K562 (cell line): ENCODE measurements at regions not wholly inside any gene's neighbourhood (a gene's known extent, or its start where the extent isn't known, plus 50 kb on each side); places are given as distances from the start of the nearest gene placed in this dataset.

Experiments used
- ARNT ChIP-seq, 2 experiments: fragments of 450-650 bp; IDR thresholded peaks; 2 replicates each; pipeline ENCODE4 v1.6.1; 2016; ENCODE audit warnings: mild to moderate bottlenecking in 1 of 2
- CCNT2 ChIP-seq: IDR thresholded peaks from 2 replicates; pipeline ENCODE4 v1.6.1; 2011; ENCODE audit warnings: borderline replicate concordance, low read depth, mild to moderate bottlenecking, moderate library complexity, mixed read lengths, low read length; ENCODE audit not compliant: insufficient read length; ENCODE audit errors: extremely low read depth
- CSDE1 ChIP-seq, 2 experiments: fragments of 450-650 bp; IDR thresholded peaks; 2 replicates each; pipeline ENCODE4 v1.6.1; 2016; ENCODE audit warnings: mild to moderate bottlenecking in 1 of 2
- FOS ChIP-seq: IDR thresholded peaks from 3 replicates; pipeline ENCODE4 v1.6.1; 2011; ENCODE audit not compliant: insufficient read length; ENCODE audit errors: extremely low read depth
- GABPB2 ChIP-seq: fragments of 250-450 bp; sonication (Bioruptor Pico); conservative IDR thresholded peaks from 2 replicates; pipeline ENCODE4 v1.5.1; 2021; ENCODE audit warnings: mild to moderate bottlenecking
- HDAC2 ChIP-seq: fragments of 450-650 bp; IDR thresholded peaks from 2 replicates; pipeline ENCODE4 v1.6.1; 2016; ENCODE audit warnings: mild to moderate bottlenecking
- HDAC6 ChIP-seq: IDR thresholded peaks from 2 replicates; pipeline ENCODE4 v1.6.1; 2012; ENCODE audit warnings: low read depth, mild to moderate bottlenecking, control low read depth, inconsistent platforms, low read length, moderate library complexity
- HDAC8 ChIP-seq: fragments of 450-650 bp; IDR thresholded peaks from 2 replicates; pipeline ENCODE4 v1.6.1; 2016; ENCODE audit warnings: mild to moderate bottlenecking, missing genetic modification characterization, moderate library complexity, missing compliant biosample characterization
- HMBOX1 ChIP-seq: sonication (generic); IDR thresholded peaks from 2 replicates; pipeline ENCODE4 v1.6.1; 2016
- KDM4B ChIP-seq, 2 experiments: fragments of 450-650 bp in 1 of 2; sonication (generic) in 1 of 2; IDR thresholded peaks; 2 replicates each; pipeline ENCODE4 v1.6.1; 2016 to 2017; ENCODE audit warnings: borderline replicate concordance in 2 of 2, antibody characterized with exemption in 1 of 2, low read depth in 1 of 2, mild to moderate bottlenecking in 1 of 2
- MNT ChIP-seq, 2 experiments: fragments of 450-650 bp; conservative IDR thresholded peaks; 2 replicates each; pipeline ENCODE4 v1.6.1; 2017; ENCODE audit warnings: mild to moderate bottlenecking in 2 of 2, moderate library complexity in 2 of 2
- NCOA1 ChIP-seq: fragments of 450-650 bp; IDR thresholded peaks from 2 replicates; pipeline ENCODE4 v1.6.1; 2016; ENCODE audit warnings: low read depth
- SAFB ChIP-seq: fragments of 200-400 bp; formaldehyde crosslinking; IDR thresholded peaks from 2 replicates; pipeline ENCODE4 v1.6.1; 2017; ENCODE audit warnings: low read depth, low read length, borderline replicate concordance
- SIN3B ChIP-seq: fragments of 450-650 bp; IDR thresholded peaks from 2 replicates; pipeline ENCODE4 v1.6.1; 2017; ENCODE audit warnings: low read depth, mild to moderate bottlenecking, moderate library complexity
- SIX5 ChIP-seq, 2 experiments: IDR thresholded peaks; 2 replicates each; pipeline ENCODE4 v1.6.1; 2011; ENCODE audit warnings: low read length in 2 of 2, borderline replicate concordance in 1 of 2, low read depth in 1 of 2, mild to moderate bottlenecking in 1 of 2, moderate library complexity in 1 of 2; ENCODE audit not compliant: insufficient read depth in 1 of 2
- STAT5B ChIP-seq: fragments of 250-450 bp; sonication (Bioruptor Pico); IDR thresholded peaks from 2 replicates; pipeline ENCODE4 v1.8.0; 2021; ENCODE audit warnings: mild to moderate bottlenecking, inconsistent platforms
- TEAD2 ChIP-seq: fragments of 450-650 bp; IDR thresholded peaks from 2 replicates; pipeline ENCODE4 v1.6.1; 2016; ENCODE audit warnings: missing genetic modification characterization, control low read depth, missing compliant biosample characterization
- ZC3H11A ChIP-seq: IDR thresholded peaks from 2 replicates; pipeline ENCODE4 v1.6.1; 2012; ENCODE audit warnings: low read depth, low read length, improper control_type of control experiment
- ZNF212 ChIP-seq: fragments of 450-650 bp; formaldehyde crosslinking; IDR thresholded peaks from 2 replicates; pipeline ENCODE4 v1.4.0; 2020; ENCODE audit warnings: mild to moderate bottlenecking
- ZNF76 ChIP-seq: fragments of 250-450 bp; sonication (Bioruptor Pico); IDR thresholded peaks from 2 replicates; pipeline ENCODE4 v1.4.0; 2020; ENCODE audit warnings: mild to moderate bottlenecking, moderate library complexity, borderline replicate concordance
- TF ChIP-seq, protein P1 (sequence below): sonication (generic); formaldehyde crosslinking; IDR thresholded peaks from 2 replicates; pipeline ENCODE4 v1.8.1; 2023; ENCODE audit warnings: mild to moderate bottlenecking, missing genetic modification reagents, moderate library complexity
- TF ChIP-seq, protein P2 (sequence below): fragments of 250-450 bp; sonication (Bioruptor Pico); IDR thresholded peaks from 2 replicates; pipeline ENCODE4 v1.5.0; 2020; ENCODE audit warnings: mild to moderate bottlenecking, borderline replicate concordance
- TF ChIP-seq, protein P3 (sequence below): fragments of 450-650 bp; IDR thresholded peaks from 2 replicates; pipeline ENCODE4 v1.7.0; 2016; ENCODE audit warnings: borderline replicate concordance

GRCh38 chr4:159046683-159047082, 56.2 kb upstream of the RAPGEF2 start (continued):
- TF ChIP-seq MNT (conservative IDR thresholded peaks at IDR 0.05) (no peak), TEAD2 (tag) (no peak), SIN3B (no peak), CCNT2 (no peak), ARNT (IDR thresholded peaks at IDR 0.05) (no peak), SIX5 (IDR thresholded peaks at IDR 0.05; ENCODE audit: borderline replicate concordance in 1 of 2, insufficient read depth in 1 of 2, low read depth in 1 of 2, low read length in 2 of 2) (no peak), GABPB2 (CRISPR knock-in tag) (no peak), CSDE1 (IDR thresholded peaks at IDR 0.05) (no peak), KDM4B (IDR thresholded peaks at IDR 0.05; ENCODE audit: borderline replicate concordance in 2 of 2, low read depth in 1 of 2) (no peak), ZNF76 (CRISPR knock-in tag) (no peak), STAT5B (CRISPR knock-in tag) (no peak), HMBOX1 (0 out of 2 replicates have a peak, but pooled peaks have one; percentile 28), HDAC2 (0 out of 2 replicates have a peak, but pooled peaks have one; percentile 20), ZC3H11A (no peak), ZNF212 (CRISPR knock-in tag) (no peak), HDAC8 (tag) (no peak), HDAC6 (no peak), NCOA1 (no peak), SAFB (no peak), FOS (no peak)
- TF ChIP-seq, protein P1, sequence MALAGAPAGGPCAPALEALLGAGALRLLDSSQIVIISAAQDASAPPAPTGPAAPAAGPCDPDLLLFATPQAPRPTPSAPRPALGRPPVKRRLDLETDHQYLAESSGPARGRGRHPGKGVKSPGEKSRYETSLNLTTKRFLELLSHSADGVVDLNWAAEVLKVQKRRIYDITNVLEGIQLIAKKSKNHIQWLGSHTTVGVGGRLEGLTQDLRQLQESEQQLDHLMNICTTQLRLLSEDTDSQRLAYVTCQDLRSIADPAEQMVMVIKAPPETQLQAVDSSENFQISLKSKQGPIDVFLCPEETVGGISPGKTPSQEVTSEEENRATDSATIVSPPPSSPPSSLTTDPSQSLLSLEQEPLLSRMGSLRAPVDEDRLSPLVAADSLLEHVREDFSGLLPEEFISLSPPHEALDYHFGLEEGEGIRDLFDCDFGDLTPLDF (CRISPR knock-in tag) = no peak
- TF ChIP-seq, protein P2, sequence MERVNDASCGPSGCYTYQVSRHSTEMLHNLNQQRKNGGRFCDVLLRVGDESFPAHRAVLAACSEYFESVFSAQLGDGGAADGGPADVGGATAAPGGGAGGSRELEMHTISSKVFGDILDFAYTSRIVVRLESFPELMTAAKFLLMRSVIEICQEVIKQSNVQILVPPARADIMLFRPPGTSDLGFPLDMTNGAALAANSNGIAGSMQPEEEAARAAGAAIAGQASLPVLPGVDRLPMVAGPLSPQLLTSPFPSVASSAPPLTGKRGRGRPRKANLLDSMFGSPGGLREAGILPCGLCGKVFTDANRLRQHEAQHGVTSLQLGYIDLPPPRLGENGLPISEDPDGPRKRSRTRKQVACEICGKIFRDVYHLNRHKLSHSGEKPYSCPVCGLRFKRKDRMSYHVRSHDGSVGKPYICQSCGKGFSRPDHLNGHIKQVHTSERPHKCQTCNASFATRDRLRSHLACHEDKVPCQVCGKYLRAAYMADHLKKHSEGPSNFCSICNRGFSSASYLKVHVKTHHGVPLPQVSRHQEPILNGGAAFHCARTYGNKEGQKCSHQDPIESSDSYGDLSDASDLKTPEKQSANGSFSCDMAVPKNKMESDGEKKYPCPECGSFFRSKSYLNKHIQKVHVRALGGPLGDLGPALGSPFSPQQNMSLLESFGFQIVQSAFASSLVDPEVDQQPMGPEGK (CRISPR knock-in tag) = no peak
- TF ChIP-seq, protein P3, sequence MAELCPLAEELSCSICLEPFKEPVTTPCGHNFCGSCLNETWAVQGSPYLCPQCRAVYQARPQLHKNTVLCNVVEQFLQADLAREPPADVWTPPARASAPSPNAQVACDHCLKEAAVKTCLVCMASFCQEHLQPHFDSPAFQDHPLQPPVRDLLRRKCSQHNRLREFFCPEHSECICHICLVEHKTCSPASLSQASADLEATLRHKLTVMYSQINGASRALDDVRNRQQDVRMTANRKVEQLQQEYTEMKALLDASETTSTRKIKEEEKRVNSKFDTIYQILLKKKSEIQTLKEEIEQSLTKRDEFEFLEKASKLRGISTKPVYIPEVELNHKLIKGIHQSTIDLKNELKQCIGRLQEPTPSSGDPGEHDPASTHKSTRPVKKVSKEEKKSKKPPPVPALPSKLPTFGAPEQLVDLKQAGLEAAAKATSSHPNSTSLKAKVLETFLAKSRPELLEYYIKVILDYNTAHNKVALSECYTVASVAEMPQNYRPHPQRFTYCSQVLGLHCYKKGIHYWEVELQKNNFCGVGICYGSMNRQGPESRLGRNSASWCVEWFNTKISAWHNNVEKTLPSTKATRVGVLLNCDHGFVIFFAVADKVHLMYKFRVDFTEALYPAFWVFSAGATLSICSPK = no peak
